ENCODE measurements at regions not wholly inside any gene's neighbourhood (a gene's known extent, or its start where the extent isn't known, plus 50 kb on each side); places are given as distances from the start of the nearest gene placed in this dataset.

DNA sequence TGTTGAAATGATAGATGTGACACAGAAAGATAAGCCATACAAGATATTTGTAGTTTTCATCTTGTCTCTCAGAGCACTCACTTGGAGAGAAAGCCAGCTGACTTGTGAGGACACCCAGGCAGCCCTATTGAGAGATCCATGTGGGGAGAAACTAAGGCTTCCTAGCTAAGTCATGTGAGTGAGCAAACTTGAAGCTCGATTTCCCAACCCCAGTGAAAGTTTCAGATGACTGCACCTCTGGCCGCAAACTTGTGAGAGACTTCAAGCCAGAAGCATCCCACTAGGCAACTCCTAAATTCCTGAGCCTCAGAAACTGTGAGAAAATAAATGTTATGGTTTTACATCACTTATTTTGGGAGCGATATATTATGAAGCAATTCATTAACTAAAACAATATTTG, 832.3 kb downstream of the LTN1 start:
- POLR2A ChIA-PET = no interaction called here
- intact Hi-C loops (cut with micrococcal nuclease; ENCODE audit: unreplicated experiment) = no loop called here
- no peaks in the 10 kb centered on the region for H3K27me3 Mint-ChIP-seq (ENCODE audit: insufficient read depth, unreplicated experiment)
- TF ChIP-seq, protein P1, sequence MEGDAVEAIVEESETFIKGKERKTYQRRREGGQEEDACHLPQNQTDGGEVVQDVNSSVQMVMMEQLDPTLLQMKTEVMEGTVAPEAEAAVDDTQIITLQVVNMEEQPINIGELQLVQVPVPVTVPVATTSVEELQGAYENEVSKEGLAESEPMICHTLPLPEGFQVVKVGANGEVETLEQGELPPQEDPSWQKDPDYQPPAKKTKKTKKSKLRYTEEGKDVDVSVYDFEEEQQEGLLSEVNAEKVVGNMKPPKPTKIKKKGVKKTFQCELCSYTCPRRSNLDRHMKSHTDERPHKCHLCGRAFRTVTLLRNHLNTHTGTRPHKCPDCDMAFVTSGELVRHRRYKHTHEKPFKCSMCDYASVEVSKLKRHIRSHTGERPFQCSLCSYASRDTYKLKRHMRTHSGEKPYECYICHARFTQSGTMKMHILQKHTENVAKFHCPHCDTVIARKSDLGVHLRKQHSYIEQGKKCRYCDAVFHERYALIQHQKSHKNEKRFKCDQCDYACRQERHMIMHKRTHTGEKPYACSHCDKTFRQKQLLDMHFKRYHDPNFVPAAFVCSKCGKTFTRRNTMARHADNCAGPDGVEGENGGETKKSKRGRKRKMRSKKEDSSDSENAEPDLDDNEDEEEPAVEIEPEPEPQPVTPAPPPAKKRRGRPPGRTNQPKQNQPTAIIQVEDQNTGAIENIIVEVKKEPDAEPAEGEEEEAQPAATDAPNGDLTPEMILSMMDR (IDR thresholded peaks at IDR 0.05; ENCODE audit: insufficient read depth in 1 of 2, low read depth in 1 of 2, low read length in 1 of 2, severe bottlenecking in 1 of 2, unreplicated experiment in 1 of 2) = no peak
- no TSS peak for BruUV-seq (replicated peaks)
- H3K4me3 ChIP-seq (ENCODE audit: low read depth, low read length) = no peak overlapping the region
- no peaks in the 10 kb centered on the region for H3K27me3 ChIP-seq (replicated peaks; ENCODE audit: control insufficient read depth, insufficient read depth, low read length)
- H3K4me1 Mint-ChIP-seq (ENCODE audit: low read depth, unreplicated experiment) = no peaks in the 10 kb centered on the region
- no peak overlapping the region for H3K4me3 Mint-ChIP-seq (ENCODE audit: unreplicated experiment)
- H3K9me3 Mint-ChIP-seq (ENCODE audit: unreplicated experiment) = peaks cover 20% of the 10 kb centered on the region
- no peak for DNase-seq
- no peaks in the 10 kb centered on the region for H3K36me3 ChIP-seq (ENCODE audit: control insufficient read depth, insufficient read depth, low read length)
- CTCF ChIA-PET = no interaction called here
- no peaks in the 10 kb centered on the region for H3K9me3 ChIP-seq
- no peak overlapping the region for H3K27ac Mint-ChIP-seq (ENCODE audit: unreplicated experiment)
- no peaks in the 10 kb centered on the region for H3K4me1 ChIP-seq
- H3K36me3 Mint-ChIP-seq (ENCODE audit: insufficient read depth, unreplicated experiment) = peaks cover 5% of the 10 kb centered on the region

DNA sequence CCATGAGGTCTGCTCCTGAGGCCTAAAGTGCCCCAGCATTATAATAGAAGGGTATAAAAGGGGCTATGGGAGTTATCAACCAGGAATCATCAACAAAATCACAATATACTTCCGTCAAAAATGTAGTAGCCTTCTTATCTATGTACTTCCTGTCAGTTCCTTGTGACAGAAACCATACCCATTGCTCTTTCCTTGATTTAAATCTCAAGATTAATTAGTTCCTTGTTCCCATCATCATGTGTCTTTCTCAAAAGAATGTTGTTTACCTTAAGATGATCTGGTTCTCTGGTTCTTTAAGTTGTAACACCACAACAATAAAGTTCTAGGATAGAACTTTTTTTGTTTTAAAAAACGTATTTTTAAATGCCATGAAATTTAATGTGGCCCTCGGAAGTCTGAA, 833.3 kb downstream of the LTN1 start:
- intact Hi-C loops (cut with micrococcal nuclease; ENCODE audit: unreplicated experiment) = no loop called here
- Mint-ChIP-seq H3K27ac (ENCODE audit: unreplicated experiment) (no peak overlapping the region), H3K27me3 (ENCODE audit: insufficient read depth, unreplicated experiment) (no peaks in the 10 kb centered on the region), H3K36me3 (ENCODE audit: insufficient read depth, unreplicated experiment) (peaks cover 5% of the 10 kb centered on the region), H3K4me1 (ENCODE audit: low read depth, unreplicated experiment) (no peaks in the 10 kb centered on the region), H3K4me3 (ENCODE audit: unreplicated experiment) (no peak overlapping the region), H3K9me3 (ENCODE audit: unreplicated experiment) (peaks cover 20% of the 10 kb centered on the region)
- Histone ChIP-seq H3K4me3 (ENCODE audit: low read depth, low read length) (no peak overlapping the region), H3K36me3 (ENCODE audit: control insufficient read depth, insufficient read depth, low read length) (no peaks in the 10 kb centered on the region), H3K27me3 (replicated peaks; ENCODE audit: control insufficient read depth, insufficient read depth, low read length) (no peaks in the 10 kb centered on the region), H3K4me1 (no peaks in the 10 kb centered on the region), H3K9me3 (no peaks in the 10 kb centered on the region)
- no TSS peak for BruUV-seq (replicated peaks)
- ChIA-PET CTCF (no interaction called here), POLR2A (no interaction called here)
- DNase-seq = no peak
- TF ChIP-seq, protein P1 (IDR thresholded peaks at IDR 0.05; ENCODE audit: insufficient read depth in 1 of 2, low read depth in 1 of 2, low read length in 1 of 2, severe bottlenecking in 1 of 2, unreplicated experiment in 1 of 2) = no peak

DNA sequence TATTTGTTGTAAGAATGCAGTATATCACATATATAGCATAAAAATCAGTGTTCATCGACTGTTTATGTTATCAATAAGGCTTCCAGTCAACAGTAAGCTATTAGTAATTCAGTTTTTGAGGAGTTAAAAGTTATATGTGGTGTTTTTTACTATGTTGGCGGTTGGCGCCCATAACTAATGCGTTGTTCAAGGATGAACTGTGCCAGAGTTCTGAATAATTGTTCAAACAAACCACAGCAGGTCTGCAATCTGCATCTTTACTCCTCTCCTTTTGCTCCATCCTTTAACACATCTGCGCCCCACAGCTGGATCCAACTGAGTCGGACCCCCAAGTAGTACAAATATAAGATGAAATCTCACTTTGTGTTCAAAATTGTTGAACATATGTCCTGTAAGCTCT, 836.1 kb downstream of the LTN1 start:
- Mint-ChIP-seq H3K9me3 (ENCODE audit: unreplicated experiment) (peaks cover 1% of the 10 kb centered on the region), H3K4me3 (ENCODE audit: unreplicated experiment) (no peak overlapping the region), H3K4me1 (ENCODE audit: low read depth, unreplicated experiment) (no peaks in the 10 kb centered on the region), H3K36me3 (ENCODE audit: insufficient read depth, unreplicated experiment) (peaks cover 4% of the 10 kb centered on the region), H3K27ac (ENCODE audit: unreplicated experiment) (no peak overlapping the region), H3K27me3 (ENCODE audit: insufficient read depth, unreplicated experiment) (no peaks in the 10 kb centered on the region)
- TF ChIP-seq, protein P1 (IDR thresholded peaks at IDR 0.05; ENCODE audit: insufficient read depth in 1 of 2, low read depth in 1 of 2, low read length in 1 of 2, severe bottlenecking in 1 of 2, unreplicated experiment in 1 of 2) = no peak
- no TSS peak for BruUV-seq (replicated peaks)
- no peak overlapping the region for H3K4me3 ChIP-seq (ENCODE audit: low read depth, low read length)
- H3K4me1 ChIP-seq = no peaks in the 10 kb centered on the region
- DNase-seq = no peak
- H3K27me3 ChIP-seq (replicated peaks; ENCODE audit: control insufficient read depth, insufficient read depth, low read length) = no peaks in the 10 kb centered on the region
- ChIA-PET CTCF (no interaction called here), POLR2A (no interaction called here)
- H3K36me3 ChIP-seq (ENCODE audit: control insufficient read depth, insufficient read depth, low read length) = no peaks in the 10 kb centered on the region
- no peaks in the 10 kb centered on the region for H3K9me3 ChIP-seq
- intact Hi-C loops (cut with micrococcal nuclease; ENCODE audit: unreplicated experiment) = no loop called here

All from Caco-2 (cell line).